ENCODE measurements at regions not wholly inside any gene's neighbourhood (a gene's known extent, or its start where the extent isn't known, plus 50 kb on each side); places are given as distances from the start of the nearest gene placed in this dataset.

DNA sequence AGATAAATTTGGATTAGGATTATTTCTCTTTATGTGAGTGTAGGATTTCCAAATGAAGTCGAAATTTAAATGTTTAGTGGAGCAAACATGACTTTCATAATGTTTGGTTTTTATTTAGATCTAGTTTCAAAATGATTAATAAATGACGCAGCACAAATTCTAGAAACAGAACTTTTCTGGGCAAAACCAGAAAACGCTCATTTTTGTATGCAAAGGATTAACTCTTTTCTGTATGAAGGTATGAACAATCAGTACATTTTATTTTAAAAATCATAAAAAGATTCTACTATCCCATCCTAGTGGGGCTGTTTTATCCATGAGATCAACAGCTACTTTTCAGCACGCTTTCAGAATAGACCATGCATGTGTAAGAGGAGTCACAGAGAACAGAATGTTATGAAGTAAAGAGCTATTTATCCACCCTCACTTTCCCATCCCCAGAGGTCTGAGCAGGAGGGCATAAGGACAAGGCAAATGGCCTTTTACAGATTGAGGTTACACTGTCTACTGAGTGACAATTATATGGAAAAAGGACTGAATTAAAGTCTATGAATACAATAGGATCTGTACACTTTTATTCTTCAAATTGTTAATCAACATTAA lies 270.8 kb downstream of the ZEB2 start:
- H3K27ac ChIP-seq, result no peak overlapping the region
- no peak for DNase-seq (ENCODE audit: low read depth, low spot score)

DNA sequence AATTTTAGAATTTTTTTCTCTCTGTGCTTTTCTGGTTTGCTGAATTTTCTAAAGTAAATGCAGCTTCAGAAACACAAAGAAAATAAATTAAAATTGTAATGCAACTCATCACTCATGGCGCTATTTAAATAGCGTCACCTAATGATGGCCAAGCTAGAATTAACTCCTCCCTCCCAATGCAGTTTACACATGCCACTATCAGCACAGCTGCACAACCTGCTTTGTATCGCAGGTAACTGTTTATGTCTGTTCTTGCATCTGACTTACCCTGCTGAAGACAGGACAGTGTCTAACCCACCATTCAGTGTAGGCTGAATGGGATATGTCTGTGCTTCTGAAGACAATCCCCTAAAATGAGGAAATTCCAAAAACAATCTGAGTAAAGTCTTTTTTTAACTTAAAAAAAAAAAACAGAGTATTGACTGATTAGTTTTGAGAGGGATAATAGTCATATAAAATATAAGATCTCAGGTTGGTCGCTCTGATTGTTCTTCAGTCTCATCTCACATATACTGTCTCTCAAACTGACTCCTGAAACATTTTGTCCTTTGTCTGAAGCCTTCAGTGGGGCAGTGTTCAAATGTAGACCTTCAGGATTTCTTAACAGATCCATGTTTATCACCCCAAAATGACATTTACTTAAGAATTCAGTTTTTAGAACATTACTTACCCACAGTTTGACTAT lies 271.4 kb downstream of the ZEB2 start:
- no peak for DNase-seq (ENCODE audit: low read depth, low spot score)
- no peak overlapping the region for H3K27ac ChIP-seq

DNA sequence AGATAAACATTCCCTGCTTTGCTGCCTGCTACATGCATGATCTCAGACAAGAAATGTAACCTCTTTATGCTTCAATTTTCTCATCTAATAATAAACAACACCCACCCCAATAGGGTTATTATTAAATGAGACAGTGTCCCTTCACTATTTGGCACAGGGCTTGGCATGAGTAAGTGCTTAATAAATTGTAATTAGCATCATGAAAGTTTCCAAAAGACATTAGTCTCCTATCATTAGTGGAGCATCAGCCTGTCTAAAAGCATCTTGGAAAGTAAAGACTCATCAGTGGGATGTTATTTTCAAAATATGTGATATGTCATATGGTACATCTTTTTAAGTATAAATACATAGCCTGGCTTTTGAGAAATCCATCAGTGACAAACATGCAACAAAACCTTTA lies 275.0 kb downstream of the ZEB2 start:
- no peak for DNase-seq (ENCODE audit: low read depth, low spot score)
- no peak overlapping the region for H3K27ac ChIP-seq

DNA sequence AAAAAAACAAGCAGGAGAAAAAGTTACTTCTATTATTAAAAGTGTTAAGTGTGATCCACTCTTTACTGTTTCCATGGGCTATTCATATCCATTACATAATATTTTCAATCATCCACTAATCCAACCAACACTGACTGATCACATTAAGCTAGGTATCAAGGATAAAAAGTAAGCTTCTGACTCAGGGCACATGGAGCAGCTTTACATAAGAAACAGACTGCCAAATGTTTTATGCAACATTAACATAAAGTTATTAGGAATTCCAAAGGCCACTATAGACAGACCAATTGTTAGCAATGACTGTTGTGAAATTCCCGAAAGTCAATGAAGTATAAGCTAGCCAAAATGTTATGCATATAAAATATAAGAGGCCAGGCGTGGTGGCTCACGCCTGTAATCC lies 277.6 kb downstream of the ZEB2 start:
- no peak for DNase-seq (ENCODE audit: low read depth, low spot score)
- no peak overlapping the region for H3K27ac ChIP-seq

DNA sequence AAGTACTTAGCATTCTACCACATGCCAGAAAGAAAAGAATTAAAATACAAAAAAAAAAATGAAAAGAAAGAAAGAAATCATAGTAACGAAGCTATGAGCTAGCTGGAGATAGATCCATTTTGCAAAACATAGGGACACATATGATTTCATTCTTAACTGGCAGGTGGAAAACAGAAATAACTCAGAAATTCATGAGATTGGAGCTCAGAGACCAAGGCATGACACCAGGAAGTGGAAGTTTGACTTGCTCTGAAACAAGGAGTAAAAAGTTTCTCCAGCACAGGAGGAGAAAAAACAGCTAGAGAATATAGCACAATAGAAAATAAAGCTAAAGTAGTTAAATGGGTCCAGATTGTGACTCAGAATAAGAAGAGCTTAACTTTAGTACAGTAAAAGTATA lies 278.1 kb downstream of the ZEB2 start:
- no peak overlapping the region for H3K27ac ChIP-seq
- DNase-seq (ENCODE audit: low read depth, low spot score), result no peak

DNA sequence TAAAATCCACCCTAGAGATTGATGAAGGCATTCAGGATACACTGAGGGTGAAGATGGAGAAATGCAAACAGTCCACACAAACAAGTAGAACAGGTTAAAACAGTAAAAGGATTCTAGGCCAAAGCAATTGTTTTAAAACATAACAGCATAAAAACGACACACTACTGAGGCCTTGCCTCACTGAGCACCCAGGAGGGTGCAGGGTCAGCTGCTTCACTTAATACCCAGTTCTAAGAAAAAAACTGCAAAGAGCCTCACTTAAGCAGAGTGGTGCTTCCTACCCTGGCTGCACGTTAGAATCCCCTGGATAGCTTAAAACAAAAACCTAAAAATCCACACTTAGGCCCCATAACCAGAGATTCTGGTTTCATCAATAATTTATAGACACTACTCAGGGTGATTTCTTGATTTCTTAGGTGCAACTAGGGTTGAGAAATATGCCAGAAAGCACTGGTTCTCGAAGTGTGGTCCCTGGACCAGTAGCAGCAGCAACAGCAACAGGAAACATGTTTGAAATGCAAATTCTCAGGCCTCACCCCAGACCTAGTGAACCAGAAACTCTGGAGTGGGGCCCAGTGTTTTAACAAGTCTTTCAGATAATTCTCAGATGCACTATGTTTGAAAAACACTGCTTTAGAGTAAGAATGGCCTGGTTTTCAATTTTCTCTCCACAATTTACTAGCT lies 279.1 kb downstream of the ZEB2 start:
- H3K27ac ChIP-seq, result no peak overlapping the region

DNA sequence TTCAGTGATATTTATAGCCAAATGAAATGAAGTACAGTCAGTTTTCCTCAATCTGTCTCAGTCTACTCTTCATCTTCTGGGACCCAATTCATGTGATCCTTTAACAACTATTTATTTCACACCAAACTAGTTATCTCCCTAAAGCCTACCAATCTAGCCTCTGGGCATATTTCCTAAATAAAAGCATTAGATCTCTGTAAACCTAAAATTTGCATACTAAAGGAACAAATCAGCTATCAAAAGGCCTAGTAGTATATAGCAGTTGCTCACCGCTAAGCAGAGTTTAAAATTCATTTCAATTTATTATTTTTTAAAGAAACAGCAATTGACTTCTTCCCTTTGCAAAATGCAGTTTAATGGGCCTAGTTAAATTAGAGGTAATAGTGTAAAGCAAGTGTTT lies 280.2 kb downstream of the ZEB2 start:
- no peak for DNase-seq (ENCODE audit: low read depth, low spot score)
- no peak overlapping the region for H3K27ac ChIP-seq

More for the DNA sequence above, 279.1 kb downstream of the ZEB2 start:
- DNase-seq (ENCODE audit: low read depth, low spot score), result no peak

DNA sequence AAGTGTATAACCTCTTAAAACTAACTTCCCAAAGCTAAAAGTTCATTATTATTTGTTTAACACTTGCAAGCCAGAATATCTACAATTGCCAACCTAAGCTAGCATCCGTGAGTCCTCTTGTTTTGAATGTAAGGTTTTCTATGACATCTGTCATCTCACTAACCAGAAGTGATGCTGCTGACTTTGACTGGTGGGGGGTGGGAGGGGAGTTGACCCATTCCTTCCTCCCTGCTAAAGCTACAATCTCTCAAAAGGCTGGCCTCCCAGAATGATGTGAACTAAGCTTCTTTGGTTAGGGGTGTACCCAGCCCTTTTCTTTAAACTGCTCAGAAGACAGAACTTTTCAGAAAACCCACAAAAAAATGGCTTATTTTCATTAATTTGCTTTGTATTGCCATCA lies 280.6 kb downstream of the ZEB2 start:
- no peak overlapping the region for H3K27ac ChIP-seq
- no peak for DNase-seq (ENCODE audit: low read depth, low spot score)

DNA sequence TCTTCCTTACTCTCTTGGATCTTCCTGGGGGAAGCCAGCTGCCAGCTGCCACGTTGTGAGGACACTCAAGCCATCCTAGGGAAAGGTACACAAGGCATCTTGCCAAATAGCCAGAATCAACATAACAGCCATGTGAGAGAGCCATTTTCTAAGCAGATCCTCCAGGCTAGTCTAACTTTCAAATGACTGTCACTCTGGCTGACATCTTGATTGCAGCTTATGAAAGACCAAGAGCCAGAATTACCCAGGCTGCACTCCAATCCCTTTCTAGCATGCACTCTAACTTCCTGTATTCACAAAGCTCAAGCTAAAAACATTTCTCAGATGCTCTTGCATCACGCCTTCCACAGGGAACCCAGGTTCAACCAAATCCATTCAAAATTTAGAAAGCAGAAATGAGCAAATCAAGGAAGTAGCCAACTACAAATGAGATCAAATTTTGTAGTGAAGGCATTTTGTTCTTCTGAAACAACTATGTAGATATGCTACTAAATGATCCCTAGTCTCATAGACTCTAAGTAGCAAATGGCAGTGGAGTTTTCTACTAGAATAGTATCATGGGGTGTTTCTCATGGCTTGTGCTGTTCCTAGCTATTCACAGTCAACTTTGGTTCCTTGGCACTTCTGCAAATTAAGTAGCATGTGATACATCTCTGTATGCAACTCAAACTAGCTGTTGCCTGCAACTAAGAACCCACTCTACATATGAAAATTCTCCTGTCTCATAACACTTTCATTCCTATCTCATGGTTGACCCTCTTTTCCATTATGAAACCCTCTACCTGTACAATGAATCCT lies 281.9 kb downstream of the ZEB2 start:
- no peak overlapping the region for H3K27ac ChIP-seq
- DNase-seq (ENCODE audit: low read depth, low spot score), result no peak

DNA sequence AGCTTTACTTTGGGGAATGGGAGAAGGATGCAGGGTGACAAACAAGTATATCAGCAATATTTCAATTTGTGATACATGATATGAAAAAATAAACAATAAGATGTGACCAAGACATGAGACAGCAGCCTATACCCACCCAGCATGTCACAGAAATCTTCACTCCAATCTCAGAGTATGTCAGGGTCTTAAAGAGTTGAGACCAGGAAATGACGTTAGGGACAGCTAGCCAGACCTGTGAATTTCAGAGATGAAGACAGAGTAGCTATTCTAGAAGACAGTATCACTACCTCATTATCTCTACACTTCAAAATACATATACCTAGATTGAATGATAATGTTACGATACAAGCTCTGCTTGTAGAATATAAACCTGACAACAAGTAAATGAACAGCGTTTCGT lies 282.8 kb downstream of the ZEB2 start:
- no peak for DNase-seq (ENCODE audit: low read depth, low spot score)
- H3K27ac ChIP-seq, result no peak overlapping the region

DNA sequence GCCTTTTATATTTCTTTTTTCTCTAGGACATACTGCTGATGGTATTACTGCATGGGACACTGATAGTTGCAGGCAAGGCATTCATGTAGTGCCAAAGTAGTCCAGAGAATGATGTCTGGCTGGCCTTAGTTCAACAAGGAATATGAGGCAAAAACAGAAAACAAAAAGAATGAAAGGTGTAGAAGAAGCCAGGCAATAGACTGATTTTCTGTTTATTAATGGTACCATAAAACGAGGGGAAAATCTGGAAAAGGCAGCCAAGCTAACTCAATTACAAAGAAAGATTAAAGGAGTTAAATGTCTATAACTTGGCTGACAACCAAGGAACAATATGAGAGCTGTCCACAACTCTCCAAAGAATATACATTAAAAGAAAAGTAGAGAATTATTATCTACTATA lies 284.9 kb downstream of the ZEB2 start:
- H3K27ac ChIP-seq, result no peak overlapping the region
- DNase-seq (ENCODE audit: low read depth, low spot score), result no peak

DNA sequence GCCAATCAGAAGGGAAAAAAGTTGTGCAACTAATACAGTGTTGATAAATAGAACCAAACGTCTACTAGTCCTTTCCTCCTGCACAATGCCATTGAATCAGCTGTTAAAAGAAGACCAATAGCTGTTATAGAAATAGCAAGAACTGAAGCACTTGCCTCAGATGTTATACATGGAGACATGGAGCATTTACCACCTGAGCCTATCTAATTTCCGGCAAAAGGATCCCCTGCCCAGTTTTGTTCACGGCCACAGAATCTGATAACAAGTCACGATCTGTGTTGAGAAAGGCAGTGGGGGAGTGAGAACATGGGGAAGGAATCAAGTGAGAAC lies 285.4 kb downstream of the ZEB2 start:
- no peak for DNase-seq (ENCODE audit: low read depth, low spot score)
- no peak overlapping the region for H3K27ac ChIP-seq

DNA sequence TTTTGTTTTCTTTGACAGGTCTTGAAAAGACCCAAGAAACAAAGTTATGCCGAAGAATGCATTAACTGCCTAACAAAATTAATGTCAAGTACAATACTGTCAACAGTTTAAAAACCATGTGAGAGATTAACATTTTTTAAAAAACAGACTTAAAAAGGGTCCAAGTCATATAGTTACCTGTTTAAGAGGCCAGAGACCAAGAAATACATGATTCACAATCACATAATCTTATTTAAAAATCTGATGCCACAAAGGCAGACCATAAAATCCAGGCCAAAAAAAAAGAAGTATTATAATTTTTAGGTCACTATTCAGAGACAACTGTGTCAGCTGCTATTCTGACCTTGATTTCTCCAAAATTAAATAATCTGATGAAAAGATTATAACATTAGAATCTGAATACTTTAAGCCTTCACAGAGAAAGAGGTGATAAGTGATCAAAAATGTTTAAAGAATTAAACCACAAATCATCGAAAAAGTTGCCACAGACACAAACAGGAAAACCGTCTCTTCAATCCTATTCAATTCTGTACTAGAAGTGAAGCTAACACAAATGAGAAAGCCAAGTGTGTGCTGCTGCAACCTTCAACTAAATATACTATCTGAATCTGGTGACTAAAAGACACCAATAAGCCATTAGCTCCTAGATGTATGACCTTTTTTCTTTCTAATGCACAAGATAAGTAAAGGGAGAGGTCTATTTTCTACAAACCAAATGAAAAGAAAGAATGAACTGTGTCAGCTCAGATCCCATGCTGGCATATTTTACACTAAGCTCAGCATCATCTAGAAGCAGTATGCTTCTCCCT lies 286.0 kb downstream of the ZEB2 start:
- H3K27ac ChIP-seq, result no peak overlapping the region
- DNase-seq (ENCODE audit: low read depth, low spot score), result no peak

DNA sequence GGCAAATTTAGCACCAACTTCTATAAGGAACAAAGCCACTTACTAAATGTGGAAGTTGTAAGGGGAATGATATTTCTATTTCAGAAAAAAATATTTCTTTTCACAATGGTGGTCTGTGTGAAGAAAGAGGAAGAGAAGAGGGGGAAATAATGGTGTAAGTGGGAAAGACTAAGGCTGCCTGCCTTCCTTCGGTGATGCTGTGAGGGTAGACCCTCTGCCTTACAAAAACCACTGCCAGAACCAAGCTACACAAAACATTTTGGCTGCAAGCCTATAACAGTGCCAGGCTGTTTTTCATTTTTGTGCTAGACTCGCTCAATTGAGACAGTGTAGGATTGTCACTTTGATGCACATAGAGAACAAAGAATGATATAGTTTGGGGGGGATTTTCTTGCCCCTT lies 286.6 kb downstream of the ZEB2 start:
- no peak overlapping the region for H3K27ac ChIP-seq
- DNase-seq (ENCODE audit: low read depth, low spot score), result no peak

DNA sequence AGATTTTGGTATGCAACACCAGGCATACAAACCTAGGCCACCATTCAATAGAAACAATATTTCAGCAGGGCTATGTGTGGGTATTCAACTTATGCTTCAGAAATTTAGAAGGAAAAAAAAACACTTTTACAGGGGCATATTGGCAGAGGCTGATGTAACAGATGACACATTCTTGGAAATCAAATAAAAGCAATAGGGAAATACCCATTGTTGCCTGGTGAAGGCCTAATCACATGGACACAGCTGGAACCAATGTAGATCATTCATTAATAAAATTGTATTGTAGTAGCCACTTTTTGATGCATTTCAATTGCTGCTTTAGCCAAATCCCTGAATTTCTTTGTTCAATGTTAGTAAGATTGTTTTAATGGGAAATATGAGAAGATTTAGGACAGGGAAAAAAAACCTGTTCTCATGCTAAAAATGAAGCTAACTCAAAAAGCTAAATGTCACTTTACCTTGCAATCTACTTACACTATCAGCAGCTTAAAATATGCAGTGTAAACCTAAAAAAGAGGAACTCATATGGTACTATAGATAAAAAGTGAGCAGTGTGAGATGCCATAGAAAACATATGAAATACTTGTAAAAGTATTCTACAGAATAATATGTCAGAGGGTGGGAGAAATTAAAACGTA lies 289.4 kb downstream of the ZEB2 start:
- H3K27ac ChIP-seq, result peak overlapping the region; percentile 34
- no peak for DNase-seq (ENCODE audit: low read depth, low spot score)

DNA sequence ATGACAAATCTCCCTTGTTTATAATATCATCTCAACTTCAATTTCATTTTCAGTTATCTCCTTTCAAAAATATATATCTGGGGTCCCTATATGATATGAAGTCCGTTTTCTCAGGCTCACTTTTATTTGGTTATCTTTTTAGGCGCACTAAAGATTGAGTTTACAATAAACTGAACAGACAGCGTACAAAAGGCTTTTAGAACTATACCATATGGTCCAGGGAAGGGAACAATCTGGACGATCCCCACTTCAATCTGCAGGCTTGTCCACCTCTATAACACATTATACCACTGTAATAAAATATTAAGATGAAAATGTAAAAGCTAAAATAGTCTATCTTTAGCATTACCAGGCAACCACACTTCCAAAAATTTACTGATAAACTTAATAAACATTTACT lies 289.9 kb downstream of the ZEB2 start:
- H3K27ac ChIP-seq, result peak overlapping the region; percentile 34
- no peak for DNase-seq (ENCODE audit: low read depth, low spot score)

DNA sequence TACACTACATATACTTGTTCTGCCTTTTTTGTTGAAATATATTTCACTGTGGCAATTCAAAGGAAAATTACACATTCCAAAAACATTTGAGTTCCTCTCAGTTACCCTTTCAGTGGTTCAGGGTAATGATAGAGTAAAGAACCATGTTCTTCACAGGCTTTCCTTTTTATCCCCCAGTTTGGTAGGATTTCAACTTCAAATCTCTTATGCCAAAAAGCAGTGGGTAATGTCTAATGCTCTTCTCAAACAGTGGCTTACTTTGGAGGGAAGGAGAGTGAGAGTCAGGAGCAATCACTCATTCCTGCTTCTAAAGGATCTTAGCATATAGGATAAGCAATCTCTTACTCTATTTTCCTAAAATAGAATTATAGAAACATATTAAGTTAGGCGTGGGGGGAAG lies 290.6 kb downstream of the ZEB2 start:
- H3K27ac ChIP-seq, result no peak overlapping the region
- no peak for DNase-seq (ENCODE audit: low read depth, low spot score)

DNA sequence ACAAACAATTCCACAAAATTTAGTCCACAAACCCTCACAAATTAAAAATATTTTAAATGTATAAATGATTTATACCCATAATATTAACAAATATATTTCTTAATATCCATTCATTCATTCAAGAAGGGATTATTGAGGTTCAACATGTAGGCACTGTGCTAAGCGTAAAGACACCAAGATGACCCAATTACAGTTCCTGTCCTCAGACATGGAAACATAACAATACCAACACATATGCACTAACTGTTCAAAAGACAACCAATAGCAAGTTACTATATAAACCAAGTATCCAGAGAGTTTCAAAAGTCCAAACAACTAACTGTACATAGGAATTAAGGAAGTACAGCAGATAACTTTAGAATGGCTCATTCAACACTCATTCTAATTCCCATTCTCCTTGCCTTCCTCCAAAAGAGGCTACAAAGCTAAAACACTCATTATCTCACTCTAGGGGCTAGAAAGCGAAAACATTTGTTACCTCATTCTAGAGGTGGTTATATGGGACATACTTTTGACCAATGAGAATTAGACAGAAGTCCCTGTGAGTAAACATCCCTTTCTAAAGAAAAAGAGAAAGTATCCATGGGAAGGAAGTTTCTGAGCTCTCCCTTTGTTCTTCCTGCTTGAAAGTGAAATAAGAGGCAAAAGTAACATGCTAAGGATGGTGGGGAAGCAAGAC lies 292.4 kb downstream of the ZEB2 start:
- no peak overlapping the region for H3K27ac ChIP-seq
- no peak for DNase-seq (ENCODE audit: low read depth, low spot score)

DNA sequence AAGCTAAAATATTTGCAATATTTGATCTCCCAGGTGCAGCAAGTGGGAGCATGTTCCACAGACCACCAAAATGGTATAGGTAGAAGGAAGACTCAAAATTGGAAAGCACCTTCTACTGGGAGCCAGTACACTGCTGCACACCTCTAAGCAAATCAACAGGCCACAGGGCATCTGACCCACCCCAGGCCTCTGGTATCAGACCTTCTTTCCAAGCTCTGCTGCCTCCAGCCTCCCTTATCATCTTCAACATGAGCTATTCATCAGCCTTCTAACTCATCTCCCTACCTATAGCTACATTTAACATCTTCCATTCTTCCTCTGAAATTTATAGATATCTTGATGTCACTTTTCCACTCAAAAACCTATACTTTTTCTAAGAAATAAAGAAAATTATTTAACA lies 294.8 kb downstream of the ZEB2 start:
- no peak for DNase-seq (ENCODE audit: low read depth, low spot score)
- no peak overlapping the region for H3K27ac ChIP-seq
